IMR-90 (cell line): ENCODE measurements at regions not wholly inside any gene's neighbourhood (a gene's known extent, or its start where the extent isn't known, plus 50 kb on each side); places are given as distances from the start of the nearest gene placed in this dataset.

Experiments
- ATAC-seq: fragments of 200-7000 bp; cut with Tn5 transposase; 2 replicates; pipeline ENCODE4 v1.9.1; 2020; ENCODE audit warnings: low read depth, mild to moderate bottlenecking, moderate library complexity
- BruUV-seq: library from RNA; stranded (reverse); fragments of 400-500 nt; replicated peaks from 2 replicates; lab custom pipeline; 2021; lab: Mats Ljungman, UMichigan
- CTCF ChIA-PET: fragments of 300-600 bp; formaldehyde crosslinking; extraction: SDS; loops from one replicate; lab custom pipeline; 2021; ENCODE audit warnings: antibody characterized with exemption; lab: Yijun Ruan, JAX
- POLR2A ChIA-PET: fragments of 300-600 bp; sonication (Branson Sonifier 250); formaldehyde crosslinking; loops from one replicate; lab custom pipeline; 2022; ENCODE audit warnings: antibody characterized with exemption; ENCODE audit not compliant: unreplicated experiment; lab: Charles Lee
- DNase-seq: peaks from one replicate; pipeline ENCODE4 v3.0.0; 2013
- H2AFZ ChIP-seq: replicated peaks from 2 replicates; pipeline ENCODE3; 2013; ENCODE audit warnings: low read length, mild to moderate bottlenecking; ENCODE audit not compliant: poor library complexity
- H2AK5ac ChIP-seq: 2 replicates; pipeline ENCODE4 v1.6.1; 2013; ENCODE audit warnings: low read depth, low read length, inconsistent platforms
- H2AK9ac ChIP-seq: replicated peaks from 2 replicates; pipeline ENCODE3; 2013; ENCODE audit warnings: mild to moderate bottlenecking, low read depth, low read length, moderate library complexity; ENCODE audit not compliant: poor library complexity
- H2BK120ac ChIP-seq: 2 replicates; pipeline ENCODE4 v1.6.1; 2013; ENCODE audit warnings: low read depth, low read length, inconsistent platforms
- H2BK15ac ChIP-seq: 3 replicates; pipeline ENCODE4 v1.6.1; 2013; ENCODE audit warnings: low read depth, low read length, inconsistent platforms
- H2BK20ac ChIP-seq: 2 replicates; pipeline ENCODE4 v1.6.1; 2013; ENCODE audit warnings: low read depth, mild to moderate bottlenecking, inconsistent platforms, low read length, moderate library complexity
- H2BK5ac ChIP-seq: 2 replicates; pipeline ENCODE4 v1.6.1; 2013; ENCODE audit warnings: mild to moderate bottlenecking, low read depth, low read length, inconsistent platforms; ENCODE audit not compliant: poor library complexity, severe bottlenecking
- H3K14ac ChIP-seq: replicated peaks from 2 replicates; pipeline ENCODE4 v1.6.1; 2013; ENCODE audit warnings: low read depth, low read length, inconsistent platforms
- H3K18ac ChIP-seq: 2 replicates; pipeline ENCODE4 v1.6.1; 2013; ENCODE audit warnings: low read depth, low read length, control low read depth
- H3K23ac ChIP-seq: 2 replicates; pipeline ENCODE4 v1.6.1; 2013; ENCODE audit warnings: low read depth, low read length, inconsistent platforms
- H3K27ac ChIP-seq: 2 replicates; pipeline ENCODE4 v1.5.1; 2013; ENCODE audit warnings: mild to moderate bottlenecking, control low read depth, low read length; ENCODE audit not compliant: insufficient read depth
- H3K27me3 ChIP-seq: 2 replicates; pipeline ENCODE4 v1.6.1; 2013; ENCODE audit warnings: low read length; ENCODE audit not compliant: control insufficient read depth, insufficient read depth
- H3K36me3 ChIP-seq: 2 replicates; pipeline ENCODE4 v1.6.1; 2013; ENCODE audit warnings: low read length, mixed read lengths; ENCODE audit not compliant: control insufficient read depth, insufficient read depth
- H3K4ac ChIP-seq: 2 replicates; pipeline ENCODE4 v1.6.1; 2013; ENCODE audit warnings: low read depth, low read length, inconsistent platforms
- H3K4me1 ChIP-seq: 2 replicates; pipeline ENCODE4 v1.6.1; 2013; ENCODE audit warnings: low read length, mixed read lengths; ENCODE audit not compliant: control insufficient read depth, insufficient read depth
- H3K4me2 ChIP-seq: 2 replicates; pipeline ENCODE4 v1.6.1; 2013; ENCODE audit warnings: low read depth, mild to moderate bottlenecking, control low read depth, low read length, moderate library complexity
- H3K4me3 ChIP-seq: 2 replicates; pipeline ENCODE4 v1.5.1; 2013; ENCODE audit warnings: low read depth, mild to moderate bottlenecking, control low read depth, low read length, moderate library complexity; ENCODE audit not compliant: insufficient read depth
- H3K56ac ChIP-seq: 2 replicates; pipeline ENCODE4 v1.6.1; 2013; ENCODE audit warnings: low read length, inconsistent platforms; ENCODE audit not compliant: insufficient read depth; ENCODE audit errors: extremely low read depth
- H3K79me1 ChIP-seq, 2 experiments: 2 replicates each; pipeline ENCODE4 v1.6.1; 2013; ENCODE audit warnings: low read length in 2 of 2, inconsistent platforms in 1 of 2, low read depth in 1 of 2
- H3K9ac ChIP-seq: 2 replicates; pipeline ENCODE4 v1.6.1; 2013; ENCODE audit warnings: low read depth, low read length, control low read depth
- H3K9me1 ChIP-seq: 2 replicates; pipeline ENCODE4 v1.6.1; 2013; ENCODE audit warnings: low read length, inconsistent platforms; ENCODE audit not compliant: insufficient read depth
- H3K9me3 ChIP-seq: 2 replicates; pipeline ENCODE4 v1.6.1; 2013; ENCODE audit warnings: low read length; ENCODE audit not compliant: control insufficient read depth, insufficient read depth
- H4K20me1 ChIP-seq: 2 replicates; pipeline ENCODE4 v1.6.1; 2013; ENCODE audit warnings: low read length, inconsistent platforms; ENCODE audit not compliant: insufficient read depth
- H4K5ac ChIP-seq: 2 replicates; pipeline ENCODE4 v1.6.1; 2013; ENCODE audit warnings: mild to moderate bottlenecking, low read depth, low read length, control low read depth
- H4K8ac ChIP-seq, 2 experiments: 2 replicates each; pipeline ENCODE4 v1.6.1; 2013; ENCODE audit warnings: low read depth in 2 of 2, low read length in 2 of 2, control low read depth in 1 of 2, inconsistent platforms in 1 of 2
- H4K91ac ChIP-seq: 2 replicates; pipeline ENCODE4 v1.6.1; 2013; ENCODE audit warnings: low read depth, low read length, inconsistent platforms; ENCODE audit not compliant: insufficient read depth
- BHLHE40 ChIP-seq: fragments of 150-350 bp; IDR thresholded peaks from 2 replicates; pipeline ENCODE4 v1.6.1; 2016; ENCODE audit warnings: mild to moderate bottlenecking, low read depth, low read length
- CEBPB ChIP-seq: IDR thresholded peaks from 2 replicates; pipeline ENCODE4 v1.6.1; 2012; ENCODE audit warnings: low read depth, low read length, improper control_type of control experiment
- CHD1 ChIP-seq: IDR thresholded peaks from 2 replicates; pipeline ENCODE4 v1.6.1; 2012; ENCODE audit warnings: low read depth, low read length, improper control_type of control experiment
- CTCF ChIP-seq: conservative IDR thresholded peaks from 2 replicates; pipeline ENCODE4 v1.5.1; 2012; ENCODE audit warnings: mild to moderate bottlenecking, low read depth, low read length, improper control_type of control experiment
- ELK1 ChIP-seq: fragments of 150-350 bp; IDR thresholded peaks from 2 replicates; pipeline ENCODE4 v1.6.1; 2016; ENCODE audit warnings: low read depth, mild to moderate bottlenecking, low read length, moderate library complexity, borderline replicate concordance
- FOS ChIP-seq: fragments of 150-350 bp; IDR thresholded peaks from 2 replicates; pipeline ENCODE4 v1.6.1; 2016; ENCODE audit warnings: low read depth, low read length
- MAFK ChIP-seq: IDR thresholded peaks from 2 replicates; pipeline ENCODE4 v1.6.1; 2012; ENCODE audit warnings: low read depth, low read length, improper control_type of control experiment
- MAZ ChIP-seq: IDR thresholded peaks from 2 replicates; pipeline ENCODE4 v1.6.1; 2012; ENCODE audit warnings: low read depth, mild to moderate bottlenecking, low read length, improper control_type of control experiment, moderate library complexity, borderline replicate concordance
- MXI1 ChIP-seq: IDR thresholded peaks from 2 replicates; pipeline ENCODE4 v1.6.1; 2012; ENCODE audit warnings: low read depth, mild to moderate bottlenecking, low read length, moderate library complexity, borderline replicate concordance
- NFE2L2 ChIP-seq: fragments of 150-350 bp; IDR thresholded peaks from 2 replicates; pipeline ENCODE4 v1.6.1; 2016; ENCODE audit warnings: low read depth, mild to moderate bottlenecking, low read length
- POLR2A ChIP-seq: IDR thresholded peaks from 2 replicates; pipeline ENCODE4 v1.6.1; 2012; ENCODE audit warnings: mild to moderate bottlenecking, low read depth, low read length
- RAD21 ChIP-seq: IDR thresholded peaks from 2 replicates; pipeline ENCODE4 v1.6.1; 2012; ENCODE audit warnings: low read length, improper control_type of control experiment
- RCOR1 ChIP-seq: IDR thresholded peaks from 2 replicates; pipeline ENCODE4 v1.6.1; 2012; ENCODE audit warnings: mild to moderate bottlenecking, low read length, improper control_type of control experiment; ENCODE audit not compliant: insufficient replicate concordance
- RFX5 ChIP-seq: IDR thresholded peaks from 2 replicates; pipeline ENCODE4 v1.8.0; 2012; ENCODE audit warnings: low read depth, mild to moderate bottlenecking, low read length, moderate library complexity
- SMC3 ChIP-seq: fragments of 150-350 bp; IDR thresholded peaks from 2 replicates; pipeline ENCODE4 v1.6.1; 2016; ENCODE audit warnings: low read depth, mild to moderate bottlenecking, antibody characterized with exemption, low read length, moderate library complexity
- USF2 ChIP-seq: fragments of 150-350 bp; IDR thresholded peaks from 2 replicates; pipeline ENCODE4 v1.6.1; 2017; ENCODE audit warnings: mild to moderate bottlenecking, antibody characterized with exemption, low read length, low read depth
- dilution Hi-C: fragments of 300-500 bp; cut with HindIII; formaldehyde crosslinking; loops from one replicate; pipeline ENCODE4 v1.14.3; 2018; ENCODE audit warnings: low sequenced_read_pairs; ENCODE audit not compliant: unreplicated experiment
- in situ Hi-C: fragments of 300-500 bp; cut with MboI; formaldehyde crosslinking; loops from 3 replicates; pipeline ENCODE4 v1.14.3; 2019; ENCODE audit warnings: low sequenced_read_pairs, inconsistent platforms, mixed read lengths
- intact Hi-C: fragments of 100-400 bp; cut with micrococcal nuclease; formaldehyde crosslinking; loops from 2 replicates; pipeline ENCODE4 v1.10.0; 2022

- Histone ChIP-seq H2BK120ac (no peak overlapping the region), H3K56ac (no peak overlapping the region), H3K18ac (no peak overlapping the region), H2BK5ac (no peak overlapping the region), H3K4me3 (no peak overlapping the region), H3K4me1 (no peaks in the 10 kb centered on the region), H3K36me3 (no peaks in the 10 kb centered on the region), H3K9ac (no peak overlapping the region), H3K27me3 (no peaks in the 10 kb centered on the region), H2BK20ac (no peak overlapping the region), H3K14ac (no peak overlapping the region), H3K4ac (no peak overlapping the region), H4K20me1 (no peaks in the 10 kb centered on the region), H2AK9ac (no peak overlapping the region), H2AFZ (no peak overlapping the region), H3K79me1 (no peaks in the 10 kb centered on the region), H3K9me3 (no peaks in the 10 kb centered on the region), H4K5ac (no peak overlapping the region), H3K4me2 (no peak overlapping the region), H2AK5ac (no peak overlapping the region), H3K23ac (no peak overlapping the region), H2BK15ac (no peak overlapping the region), H3K9me1 (no peaks in the 10 kb centered on the region), H4K8ac (no peak overlapping the region), H4K91ac (no peak overlapping the region), H3K27ac (no peak overlapping the region)
- ATAC-seq, result no peak
- TF ChIP-seq CEBPB (no peak), SMC3 (no peak), RCOR1 (no peak), RFX5 (no peak), MAZ (no peak), NFE2L2 (no peak), CHD1 (no peak), MXI1 (no peak), RAD21 (no peak), MAFK (no peak), FOS (no peak), USF2 (no peak), CTCF (no peak), ELK1 (no peak), BHLHE40 (no peak), POLR2A (no peak)
- no peak for DNase-seq
- ChIA-PET POLR2A (no interaction called here), CTCF (no interaction called here)
- no TSS peak for BruUV-seq
- dilution Hi-C loops (no loop called here), intact Hi-C loops (no loop called here), in situ Hi-C loops (no loop called here)
Observed at GRCh38 chr4:59525885-59526284, 1674.2 kb upstream of the ADGRL3 start.
